CD14-positive monocyte (primary cell): ENCODE measurements at regions not wholly inside any gene's neighbourhood (a gene's known extent, or its start where the extent isn't known, plus 50 kb on each side); places are given as distances from the start of the nearest gene placed in this dataset.

Experiments used
- DNase-seq, 3 donors: peaks; one replicate each; pipeline ENCODE4 v3.0.0-alpha.2; 2011 to 2022
- H2AFZ ChIP-seq: 2 replicates; pipeline ENCODE4 v1.6.0; 2012; ENCODE audit warnings: mild to moderate bottlenecking, low read depth, low read length, inconsistent platforms; ENCODE audit not compliant: insufficient read depth, poor library complexity, severe bottlenecking
- H3K27ac ChIP-seq, 2 donors: 1 replicate in 1 of 2; 2 replicates in 1 of 2; pipeline ENCODE4 v1.5.1; 2012 to 2013; ENCODE audit warnings: low read length in 2 of 2, control low read depth in 1 of 2, inconsistent platforms in 1 of 2, low read depth in 1 of 2, mild to moderate bottlenecking in 1 of 2
- H3K27me3 ChIP-seq, 2 donors: one replicate each; pipeline versions ENCODE4 v1.6.0 to v1.6.1; 2011 to 2013; ENCODE audit warnings: low read length in 2 of 2; ENCODE audit not compliant: control insufficient read depth in 2 of 2, insufficient read depth in 2 of 2
- H3K36me3 ChIP-seq, 2 donors: replicated peaks in 1 of 2; 1 replicate in 1 of 2; 2 replicates in 1 of 2; pipeline versions ENCODE4 v1.5.1 to v1.6.1; 2012 to 2013; ENCODE audit warnings: low read length in 2 of 2, control low read depth in 1 of 2, inconsistent platforms in 1 of 2, mild to moderate bottlenecking in 1 of 2; ENCODE audit not compliant: insufficient read depth in 2 of 2, control insufficient read depth in 1 of 2
- H3K4me1 ChIP-seq, 2 donors: 1 replicate in 1 of 2; 2 replicates in 1 of 2; pipeline versions ENCODE4 v1.5.1 to v1.6.1; 2012 to 2013; ENCODE audit warnings: low read length in 2 of 2, control low read depth in 1 of 2, inconsistent platforms in 1 of 2, mild to moderate bottlenecking in 1 of 2, moderate library complexity in 1 of 2; ENCODE audit not compliant: insufficient read depth in 2 of 2, control insufficient read depth in 1 of 2
- H3K4me2 ChIP-seq: replicated peaks from 2 replicates; pipeline ENCODE3; 2012; ENCODE audit warnings: low read length, moderate library complexity, mild to moderate bottlenecking; ENCODE audit not compliant: poor library complexity, severe bottlenecking; ENCODE audit errors: extremely low read depth
- H3K4me3 ChIP-seq, 3 experiments: fragments of 200-600 bp in 1 of 3; sonication (generic) in 1 of 3; replicated peaks in 1 of 3; 1 replicate in 2 of 3; 2 replicates in 1 of 3; pipeline ENCODE4 v1.5.1; 2011 to 2013; ENCODE audit warnings: low read length in 3 of 3, mild to moderate bottlenecking in 3 of 3, control low read depth in 2 of 3, low read depth in 2 of 3, inconsistent platforms in 1 of 3, moderate library complexity in 1 of 3
- H3K79me2 ChIP-seq: 2 replicates; pipeline ENCODE4 v1.6.0; 2012; ENCODE audit warnings: mild to moderate bottlenecking, control low read depth, inconsistent platforms, low read length, moderate library complexity; ENCODE audit not compliant: insufficient read depth
- H3K9ac ChIP-seq: 2 replicates; pipeline ENCODE4 v1.6.0; 2017; ENCODE audit warnings: low read length, mild to moderate bottlenecking; ENCODE audit not compliant: insufficient read depth, poor library complexity, severe bottlenecking
- H3K9me3 ChIP-seq, 2 donors: replicated peaks in 1 of 2; 1 replicate in 1 of 2; 2 replicates in 1 of 2; pipeline versions ENCODE4 v1.5.1 to v1.6.1; 2012 to 2013; ENCODE audit warnings: low read length in 2 of 2, control low read depth in 1 of 2; ENCODE audit not compliant: control insufficient read depth in 1 of 2, insufficient read depth in 1 of 2
- H4K20me1 ChIP-seq: 2 replicates; pipeline ENCODE4 v1.6.0; 2012; ENCODE audit warnings: mild to moderate bottlenecking, low read length, control low read depth, moderate library complexity; ENCODE audit not compliant: insufficient read depth
- H3K27ac Mint-ChIP-seq, 7 donors: one replicate each; pipeline ENCODE4 v1.8.0; 2020; ENCODE audit warnings: mild to moderate bottlenecking in 7 of 7, mixed read lengths in 7 of 7, moderate library complexity in 6 of 7, inconsistent platforms in 2 of 7
- H3K27me3 Mint-ChIP-seq, 3 donors: one replicate each; pipeline ENCODE4 v1.8.0; 2021 to 2022; ENCODE audit warnings: low read depth in 3 of 3, mild to moderate bottlenecking in 3 of 3, mixed read lengths in 3 of 3, moderate library complexity in 3 of 3, inconsistent platforms in 1 of 3
- H3K36me3 Mint-ChIP-seq, 2 donors: one replicate each; pipeline ENCODE4 v1.8.0; 2020; ENCODE audit warnings: mixed read lengths in 2 of 2, inconsistent platforms in 1 of 2, mild to moderate bottlenecking in 1 of 2
- H3K4me1 Mint-ChIP-seq: one replicate; pipeline ENCODE4 v1.8.0; 2020; ENCODE audit warnings: mild to moderate bottlenecking, mixed read lengths
- H3K4me3 Mint-ChIP-seq, 2 donors: one replicate each; pipeline ENCODE4 v1.8.0; 2020; ENCODE audit warnings: mild to moderate bottlenecking in 2 of 2, mixed read lengths in 2 of 2, moderate library complexity in 1 of 2
- H3K9me3 Mint-ChIP-seq, 7 donors: one replicate each; pipeline ENCODE4 v1.8.0; 2020 to 2022; ENCODE audit warnings: mixed read lengths in 7 of 7, mild to moderate bottlenecking in 6 of 7, moderate library complexity in 6 of 7, inconsistent platforms in 2 of 7
- CTCF ChIP-seq: fragments of 200-600 bp; IDR thresholded peaks from one replicate; pipeline ENCODE4 v1.8.0; 2022; ENCODE audit warnings: antibody characterized with exemption, mild to moderate bottlenecking
- WGBS: methylation state at CpG from one replicate; pipeline ENCODE4 v1.1.5; 2013; ENCODE audit warnings: missing lambda C conversion rate; ENCODE audit not compliant: insufficient coverage; 5-methylcytosine and 5-hydroxymethylcytosine counted together
- intact Hi-C, 2 donors: fragments of 100-400 bp; cut with micrococcal nuclease; formaldehyde crosslinking; loops; one replicate each; pipeline versions ENCODE4 v1.15.0 to v1.15.1; 2023

- H3K9me3 ChIP-seq, result no peaks in the 10 kb centered on the region
- H3K36me3 Mint-ChIP-seq, result no peaks in the 10 kb centered on the region
- WGBS, result no CpG with 5 or more reads among the region's 2 CpGs
Measured at GRCh38 chr20:43376831-43377230, 80.9 kb upstream of the SRSF6 start.

GRCh38 chr20:43375591-43375990 lies 82.1 kb upstream of the SRSF6 start:
- Mint-ChIP-seq H3K27me3 (peaks cover 0 to 11% (median 5%) of the 10 kb centered on the region in 3 donors), H3K4me1 (no peaks in the 10 kb centered on the region), H3K9me3 (peaks cover 0 to 3% (median 0%) of the 10 kb centered on the region in 7 donors), H3K4me3 (no peak overlapping the region), H3K27ac (no peak overlapping the region), H3K36me3 (no peaks in the 10 kb centered on the region)
- intact Hi-C loops, result no loop called here
- Histone ChIP-seq H3K36me3 (no peaks in the 10 kb centered on the region), H3K9ac (no peak overlapping the region), H3K27ac (no peak overlapping the region), H3K27me3 (no peaks in the 10 kb centered on the region), H3K4me1 (no peaks in the 10 kb centered on the region), H3K79me2 (no peaks in the 10 kb centered on the region), H3K4me3 (no peak overlapping the region), H3K4me2 (no peak overlapping the region), H2AFZ (no peak overlapping the region), H3K9me3 (no peaks in the 10 kb centered on the region), H4K20me1 (no peaks in the 10 kb centered on the region)
- no peak for TF ChIP-seq CTCF
- no peak for DNase-seq
- no CpG with 5 or more reads among the region's 1 CpG for WGBS

More at GRCh38 chr20:43376831-43377230, 80.9 kb upstream of the SRSF6 start:
- no peak for DNase-seq
- H3K9me3 Mint-ChIP-seq, result peaks cover 0 to 3% (median 0%) of the 10 kb centered on the region in 7 donors
- TF ChIP-seq CTCF, result no peak
- H3K4me1 Mint-ChIP-seq, result no peaks in the 10 kb centered on the region
- no peak overlapping the region for H3K4me2 ChIP-seq
- H3K79me2 ChIP-seq, result no peaks in the 10 kb centered on the region
- intact Hi-C loops, result no loop called here
- H3K4me1 ChIP-seq, result no peaks in the 10 kb centered on the region
- H2AFZ ChIP-seq, result no peak overlapping the region
- H3K9ac ChIP-seq, result no peak overlapping the region
- H3K36me3 ChIP-seq, result no peaks in the 10 kb centered on the region
- H3K27ac ChIP-seq, result no peak overlapping the region
- no peak overlapping the region for H3K4me3 Mint-ChIP-seq
- H3K27ac Mint-ChIP-seq, result no peak overlapping the region
- no peaks in the 10 kb centered on the region for H4K20me1 ChIP-seq
- peaks cover 0 to 2% of the 10 kb centered on the region in 2 donors for H3K27me3 ChIP-seq
- peaks cover 0 to 11% (median 5%) of the 10 kb centered on the region in 3 donors for H3K27me3 Mint-ChIP-seq
- no peak overlapping the region for H3K4me3 ChIP-seq
